DMS153 (cell line): ENCODE measurements at regions not wholly inside any gene's neighbourhood (a gene's known extent, or its start where the extent isn't known, plus 50 kb on each side); places are given as distances from the start of the nearest gene placed in this dataset.

Experiments used
- DNase-seq: peaks from one replicate; lab custom pipeline; 2025; lab: John Stamatoyannopoulos, UW

- no peak for DNase-seq
Measured at GRCh38 chr11:25890626-25891260, 441.2 kb upstream of the ANO3 start.

- no peak for DNase-seq
Measured at GRCh38 chr11:25891960-25892359, 440.0 kb upstream of the ANO3 start.

- DNase-seq = no peak
Measured at GRCh38 chr11:25899617-25900160, 432.2 kb upstream of the ANO3 start.

DNA sequence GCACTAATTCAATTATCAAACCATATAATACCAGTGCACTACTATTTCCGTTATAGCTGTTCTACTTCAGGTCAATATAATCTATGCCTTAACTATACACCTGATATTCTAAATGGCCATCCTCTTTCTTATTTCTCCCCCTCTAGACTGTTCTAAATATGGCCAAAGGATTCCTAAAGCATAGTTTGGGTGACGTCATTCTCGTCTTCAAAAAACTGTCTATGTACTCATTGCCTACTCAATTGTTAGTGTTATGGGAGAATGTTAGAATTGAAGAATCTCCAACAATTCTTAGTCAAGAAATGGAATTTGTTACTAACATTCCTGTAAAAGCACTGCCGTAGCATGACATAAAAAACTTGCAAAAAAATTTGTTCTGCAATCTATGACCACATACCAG is 431.1 kb upstream of the ANO3 start:
- DNase-seq = no peak

GRCh38 chr11:25901415-25901814 is 430.5 kb upstream of the ANO3 start:
- no peak for DNase-seq

DNA sequence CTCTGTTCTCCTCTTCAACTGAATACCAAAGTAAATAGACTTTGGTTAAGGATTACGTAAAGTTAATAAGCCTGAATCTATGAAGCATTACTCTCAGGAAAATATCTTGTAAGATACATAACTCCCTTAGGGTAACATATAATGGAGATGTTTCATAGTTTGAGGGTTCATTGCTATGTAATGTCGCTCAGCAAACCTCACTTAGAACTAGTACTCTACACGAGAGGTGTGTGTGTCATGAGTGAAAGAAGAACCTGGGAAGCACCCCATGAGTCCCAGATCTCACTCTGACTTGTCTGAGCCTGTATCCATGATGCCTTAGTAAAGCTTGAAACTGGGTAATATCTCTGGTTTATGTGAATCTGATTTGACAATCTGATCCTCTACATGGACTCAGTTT is 429.5 kb upstream of the ANO3 start:
- DNase-seq = no peak

GRCh38 chr11:25908726-25909125 is 423.2 kb upstream of the ANO3 start:
- DNase-seq = no peak

- peak; percentile 3 for DNase-seq
Measured at GRCh38 chr11:25910086-25910485, 421.8 kb upstream of the ANO3 start.

- DNase-seq = no peak
Measured at GRCh38 chr11:25920356-25920755, 411.6 kb upstream of the ANO3 start.

DNA sequence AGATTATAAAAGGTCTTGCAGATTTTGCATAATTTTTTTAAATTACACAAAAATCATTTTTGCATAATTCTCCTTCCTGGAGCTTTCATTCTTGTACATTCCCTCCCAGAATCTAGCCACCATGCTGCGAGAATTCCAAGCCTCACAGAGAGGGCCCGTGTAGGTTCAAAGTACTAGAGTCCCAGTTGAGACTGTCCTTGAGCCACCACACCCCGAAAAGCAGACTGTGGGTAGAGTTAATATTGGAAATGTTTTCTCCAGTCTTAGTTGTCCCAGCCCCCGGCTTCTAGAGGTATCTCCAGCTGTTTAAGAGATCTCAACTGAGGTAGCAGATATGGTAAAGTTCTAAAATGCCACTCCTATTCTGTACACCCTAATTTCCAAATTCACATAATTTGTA is 407.3 kb upstream of the ANO3 start:
- no peak for DNase-seq

DNA sequence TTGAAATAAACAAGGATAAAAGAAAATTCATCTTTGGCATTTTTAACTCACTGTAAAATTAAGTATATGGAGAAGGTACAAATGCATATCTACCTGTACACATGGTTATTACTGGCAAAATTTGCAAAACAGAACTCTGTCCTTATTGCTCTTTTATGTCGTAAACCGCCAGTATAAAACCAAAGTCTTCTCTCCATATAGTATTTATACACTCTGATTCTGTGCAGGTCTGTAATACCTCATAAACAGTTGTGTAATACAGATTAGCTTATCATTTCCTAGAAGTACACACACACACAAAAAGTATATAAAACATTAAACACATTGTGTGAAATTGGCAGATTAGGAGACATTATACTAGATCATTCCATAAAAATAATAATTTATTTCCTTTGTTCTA is 406.6 kb upstream of the ANO3 start:
- no peak for DNase-seq

DNA sequence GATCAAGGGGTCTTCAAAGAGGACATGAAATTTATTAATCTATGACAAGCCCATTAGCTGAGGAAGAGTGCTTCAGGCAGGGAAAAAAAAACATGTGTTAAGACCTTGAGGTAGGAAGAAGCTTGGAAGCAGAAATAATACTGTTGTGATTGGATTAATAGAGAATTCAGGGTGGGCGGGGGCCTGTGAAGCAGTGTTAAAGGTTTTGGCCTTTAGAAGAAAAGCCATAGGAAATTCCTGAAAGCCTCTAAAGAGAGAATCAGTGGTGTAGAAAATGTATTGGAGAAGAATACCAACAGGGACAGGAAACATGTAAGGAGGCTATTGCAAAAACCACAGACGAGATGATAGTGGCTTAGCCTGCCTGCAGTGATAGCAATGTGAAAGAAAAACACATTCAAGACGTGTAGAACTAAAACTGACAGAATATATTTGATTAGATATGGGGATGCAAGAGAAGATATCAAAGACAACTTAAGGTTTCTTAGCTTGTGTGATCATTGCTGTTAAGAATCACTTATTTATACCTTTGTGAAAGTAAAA is 404.4 kb upstream of the ANO3 start:
- no peak for DNase-seq

DNA sequence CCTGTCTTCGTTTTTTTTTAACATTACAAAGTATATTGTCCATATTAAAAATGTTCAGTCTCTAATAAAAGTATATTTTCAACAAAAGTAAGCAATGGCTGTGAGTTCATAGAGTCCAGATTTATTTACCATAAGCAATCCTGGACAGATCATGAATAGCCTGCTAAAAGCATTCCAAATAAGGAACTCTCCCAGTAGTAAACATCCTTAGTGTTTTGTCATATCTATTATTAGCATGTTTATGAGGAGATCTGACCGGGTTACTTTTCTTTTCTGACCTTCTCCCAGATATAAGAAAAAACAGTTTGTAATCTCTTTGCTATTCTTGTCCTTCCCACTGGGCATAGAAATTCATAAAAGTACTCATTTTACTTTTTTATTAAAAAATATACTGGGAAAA is 403.9 kb upstream of the ANO3 start:
- no peak for DNase-seq

- no peak for DNase-seq
Measured at GRCh38 chr11:25938952-25939351, 393.0 kb upstream of the ANO3 start.

- DNase-seq = no peak
Measured at GRCh38 chr11:25939691-25940090, 392.2 kb upstream of the ANO3 start.

- DNase-seq = no peak
Measured at GRCh38 chr11:25941353-25941752, 390.6 kb upstream of the ANO3 start.

DNA sequence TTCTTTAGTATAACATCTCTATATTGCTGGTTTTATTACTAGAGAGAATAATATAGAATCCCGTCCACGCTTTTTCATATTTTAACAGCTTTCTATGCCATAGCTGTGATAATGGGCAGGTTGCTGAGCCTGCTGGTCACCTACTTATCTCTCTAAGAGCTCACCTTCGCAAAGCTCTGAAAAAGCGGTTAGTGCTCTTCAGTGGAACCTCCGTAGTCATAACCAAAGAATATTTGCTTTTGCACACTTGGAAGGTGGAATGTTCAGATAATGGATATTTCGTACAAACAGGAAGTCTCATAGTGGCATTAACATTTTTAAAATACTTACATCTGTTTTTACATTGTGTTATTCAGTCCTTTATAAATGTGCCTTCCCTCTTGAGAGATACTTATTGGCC is 388.9 kb upstream of the ANO3 start:
- no peak for DNase-seq

DNA sequence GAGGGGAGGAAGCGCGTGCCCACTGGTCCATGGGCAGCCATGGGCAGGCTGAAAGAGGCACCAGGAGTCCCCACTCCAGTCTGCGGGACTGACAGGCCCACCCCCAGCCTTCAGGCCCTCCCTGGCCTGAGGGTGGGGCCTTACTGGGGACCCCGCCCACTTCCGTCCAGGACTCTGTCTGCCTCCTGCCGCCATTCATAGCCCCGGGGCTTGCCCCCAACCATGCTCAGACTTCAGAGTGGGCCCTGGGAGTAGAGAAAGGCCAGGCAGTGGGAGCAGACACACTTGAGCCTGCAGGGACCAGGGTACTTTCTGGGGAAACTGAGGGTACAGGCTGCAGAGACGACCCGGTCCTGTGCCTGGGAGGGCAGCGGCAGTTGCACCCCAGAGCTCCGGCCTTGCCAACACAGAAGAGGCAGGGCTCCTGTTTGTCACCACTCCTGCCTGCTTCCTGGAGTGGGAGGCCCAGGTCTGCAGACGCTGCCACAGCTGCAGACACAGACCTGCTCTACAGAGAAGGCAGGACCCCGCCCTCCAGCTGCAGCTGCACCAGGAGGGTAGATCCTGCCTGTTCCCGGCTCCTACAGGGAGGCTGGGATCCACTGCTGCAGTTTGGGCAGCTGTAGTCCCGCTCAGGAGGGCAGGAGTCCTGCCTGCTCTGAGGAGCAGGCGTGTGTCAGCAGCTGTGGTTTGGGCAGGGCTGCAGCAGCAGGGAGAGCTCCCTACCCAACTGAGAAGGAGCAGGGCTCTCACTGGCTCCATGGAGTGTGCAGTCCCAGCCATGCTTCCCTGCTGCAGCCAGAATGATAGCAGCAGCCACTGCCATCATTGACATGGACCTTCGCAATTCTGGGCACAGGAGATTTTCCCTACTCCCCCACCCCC is 387.9 kb upstream of the ANO3 start:
- DNase-seq = no peak

- no peak for DNase-seq
Measured at GRCh38 chr11:25949918-25950317, 382.0 kb upstream of the ANO3 start.

GRCh38 chr11:25953006-25953405 is 378.9 kb upstream of the ANO3 start:
- DNase-seq = no peak

DNA sequence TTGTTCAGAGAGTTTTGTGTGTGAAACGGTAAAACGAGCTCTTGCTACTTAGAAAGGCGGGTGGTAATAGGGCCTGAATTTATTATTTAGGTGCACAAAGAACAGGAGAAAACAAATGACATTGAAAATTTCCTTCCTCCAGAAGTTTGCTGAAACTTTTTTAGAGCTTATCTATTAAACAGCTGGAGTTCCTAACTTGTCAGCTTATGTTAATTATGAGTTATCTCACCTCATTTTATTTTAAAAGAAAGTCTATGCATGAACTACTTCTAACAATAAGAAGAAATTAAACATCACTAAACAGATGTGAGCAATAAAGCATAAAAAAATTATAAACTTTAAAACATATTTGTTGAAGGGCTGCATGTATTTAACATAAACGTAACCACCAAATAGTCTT is 373.9 kb upstream of the ANO3 start:
- DNase-seq = no peak

DNA sequence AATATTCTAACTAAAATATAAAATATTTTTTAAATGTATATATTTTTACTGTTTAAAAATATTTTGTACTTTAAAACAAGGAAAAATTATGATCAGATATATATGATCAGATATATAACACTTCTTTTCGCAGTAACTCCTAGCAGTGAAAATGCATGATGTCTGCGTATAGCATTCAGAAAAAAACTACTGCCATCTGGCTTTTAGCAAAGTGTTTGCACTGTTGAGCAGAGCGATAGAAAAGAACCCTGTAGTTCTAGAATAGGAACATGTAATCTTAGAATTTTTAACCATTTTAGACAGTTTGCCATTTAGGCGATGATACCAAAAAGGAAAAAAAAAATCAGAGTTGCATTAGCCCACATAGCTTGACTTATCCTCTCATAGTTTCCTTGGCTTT is 370.4 kb upstream of the ANO3 start:
- no peak for DNase-seq
